RWPE1 (cell line): ENCODE measurements at regions not wholly inside any gene's neighbourhood (a gene's known extent, or its start where the extent isn't known, plus 50 kb on each side); places are given as distances from the start of the nearest gene placed in this dataset.

ENCODE experiments used
- CTCF ChIA-PET: fragments of 350-600 bp; sonication (Branson Sonifier 250); formaldehyde crosslinking; extraction: SDS; loops from one replicate; lab custom pipeline; 2021; lab: Yijun Ruan, JAX
- POLR2A ChIA-PET: fragments of 400-600 bp; formaldehyde crosslinking; extraction: SDS; loops from one replicate; lab custom pipeline; 2020; ENCODE audit warnings: antibody characterized with exemption; ENCODE audit not compliant: low non-redundant PET; lab: Yijun Ruan, JAX
- DNase-seq: peaks from one replicate; pipeline ENCODE4 v3.0.0; 2012; ENCODE audit warnings: low spot score
- H3K27ac ChIP-seq: fragments of 450-650 bp; 2 replicates; pipeline ENCODE4 v1.5.1; 2017
- TF ChIP-seq, protein P1 (sequence below): fragments of 450-650 bp; conservative IDR thresholded peaks from 2 replicates; pipeline ENCODE4 v1.5.1; 2017; ENCODE audit warnings: low read depth, mild to moderate bottlenecking

- TF ChIP-seq, protein P1, sequence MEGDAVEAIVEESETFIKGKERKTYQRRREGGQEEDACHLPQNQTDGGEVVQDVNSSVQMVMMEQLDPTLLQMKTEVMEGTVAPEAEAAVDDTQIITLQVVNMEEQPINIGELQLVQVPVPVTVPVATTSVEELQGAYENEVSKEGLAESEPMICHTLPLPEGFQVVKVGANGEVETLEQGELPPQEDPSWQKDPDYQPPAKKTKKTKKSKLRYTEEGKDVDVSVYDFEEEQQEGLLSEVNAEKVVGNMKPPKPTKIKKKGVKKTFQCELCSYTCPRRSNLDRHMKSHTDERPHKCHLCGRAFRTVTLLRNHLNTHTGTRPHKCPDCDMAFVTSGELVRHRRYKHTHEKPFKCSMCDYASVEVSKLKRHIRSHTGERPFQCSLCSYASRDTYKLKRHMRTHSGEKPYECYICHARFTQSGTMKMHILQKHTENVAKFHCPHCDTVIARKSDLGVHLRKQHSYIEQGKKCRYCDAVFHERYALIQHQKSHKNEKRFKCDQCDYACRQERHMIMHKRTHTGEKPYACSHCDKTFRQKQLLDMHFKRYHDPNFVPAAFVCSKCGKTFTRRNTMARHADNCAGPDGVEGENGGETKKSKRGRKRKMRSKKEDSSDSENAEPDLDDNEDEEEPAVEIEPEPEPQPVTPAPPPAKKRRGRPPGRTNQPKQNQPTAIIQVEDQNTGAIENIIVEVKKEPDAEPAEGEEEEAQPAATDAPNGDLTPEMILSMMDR, result no peak
- ChIA-PET POLR2A (no interaction called here), CTCF (no interaction called here)
Measured at GRCh38 chr3:3902161-3902560, 102.9 kb downstream of the LRRN1 start.

DNA sequence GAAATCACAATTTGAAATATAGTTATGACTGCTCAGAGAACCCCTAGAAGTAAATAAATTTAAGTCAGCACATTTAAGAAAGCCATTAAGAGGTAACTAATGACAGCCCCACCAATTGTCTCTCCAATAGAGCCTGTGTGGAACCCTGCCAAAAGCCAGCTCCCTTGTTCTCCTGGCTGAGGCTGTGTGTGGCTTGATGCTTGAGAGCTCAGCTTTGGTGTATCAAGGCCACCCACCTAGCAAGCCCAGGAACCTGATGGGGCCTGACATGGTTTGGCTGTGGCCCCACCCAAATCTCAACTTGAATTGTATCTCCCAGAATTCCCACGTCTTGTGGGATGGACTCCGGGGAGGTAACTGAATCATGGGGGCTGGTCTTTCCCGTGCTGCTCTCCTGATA, 106.9 kb downstream of the LRRN1 start:
- POLR2A ChIA-PET, result no interaction called here
- CTCF ChIA-PET, result no interaction called here
- no peak overlapping the region for H3K27ac ChIP-seq
- no peak for DNase-seq
- TF ChIP-seq, protein P1, result no peak

More at GRCh38 chr3:3902161-3902560, 102.9 kb downstream of the LRRN1 start:
- DNase-seq, result no peak
- H3K27ac ChIP-seq, result no peak overlapping the region

DNA sequence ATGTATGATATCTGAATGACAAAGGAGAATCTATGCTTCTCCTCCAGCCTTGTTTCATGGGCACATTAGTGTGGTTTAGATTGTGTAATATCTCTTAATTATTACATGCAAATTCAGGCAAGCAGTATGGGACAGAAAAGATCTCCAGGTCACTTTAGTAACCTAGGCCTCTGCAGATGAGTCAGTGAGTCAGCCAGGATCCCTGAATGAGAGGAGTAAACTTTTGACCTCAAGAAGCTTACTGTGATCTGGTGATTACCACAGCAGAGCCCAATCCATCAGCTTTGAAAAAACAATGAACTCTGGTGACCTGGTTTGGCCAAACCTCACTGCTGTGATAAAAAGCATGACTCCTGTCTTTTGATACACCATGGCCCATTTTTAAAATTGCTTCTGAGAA, 107.8 kb downstream of the LRRN1 start:
- ChIA-PET POLR2A (no interaction called here), CTCF (no interaction called here)
- TF ChIP-seq, protein P1, result no peak
- DNase-seq, result no peak
- H3K27ac ChIP-seq, result no peak overlapping the region

- POLR2A ChIA-PET, result no interaction called here
Measured at GRCh38 chr3:3918763-3919162, 119.5 kb downstream of the LRRN1 start.

DNA sequence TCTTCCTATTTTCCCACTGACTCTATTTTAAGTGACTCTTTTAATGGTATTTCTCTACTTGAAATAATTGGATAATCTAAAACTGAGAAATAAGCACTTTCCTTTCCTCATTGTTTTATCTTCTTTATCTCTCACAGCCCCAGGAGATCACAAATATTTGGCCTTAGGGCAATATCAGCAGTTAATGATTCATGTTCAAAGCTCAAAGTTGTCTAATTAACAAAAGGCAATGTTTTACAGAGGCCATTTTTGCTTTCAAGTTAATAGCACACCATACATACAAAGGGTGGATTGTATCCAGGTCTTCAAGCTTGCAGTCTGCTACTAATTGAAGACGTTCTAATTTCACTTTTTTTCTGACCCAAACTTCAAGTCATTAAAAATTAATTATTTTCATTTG, 120.1 kb downstream of the LRRN1 start:
- CTCF ChIA-PET, result no interaction called here
- POLR2A ChIA-PET, result no interaction called here
- TF ChIP-seq, protein P1, result no peak

More at GRCh38 chr3:3918763-3919162, 119.5 kb downstream of the LRRN1 start:
- TF ChIP-seq, protein P1, result no peak
- CTCF ChIA-PET, result interaction anchor here (0.7 kb wide), 2 partner anchors 272 to 1379 kb away, joined by 4 read pairs; no protein-coding TSS in a partner anchor
- DNase-seq, result no peak
- no peak overlapping the region for H3K27ac ChIP-seq

GRCh38 chr3:3923619-3924018, 124.4 kb downstream of the LRRN1 start:
- CTCF ChIA-PET, result no interaction called here
- POLR2A ChIA-PET, result no interaction called here
- no peak for DNase-seq
- TF ChIP-seq, protein P1, result no peak
- no peak overlapping the region for H3K27ac ChIP-seq

More for the DNA sequence above, 120.1 kb downstream of the LRRN1 start:
- DNase-seq, result no peak
- H3K27ac ChIP-seq, result no peak overlapping the region
